ENCODE measurements at regions not wholly inside any gene's neighbourhood (a gene's known extent, or its start where the extent isn't known, plus 50 kb on each side); places are given as distances from the start of the nearest gene placed in this dataset.
"Not testable (repeated sequence)": the region's sequence is repeated elsewhere in the genome, so short reads cannot be mapped to it uniquely, and the experiment has no call there.

DNA sequence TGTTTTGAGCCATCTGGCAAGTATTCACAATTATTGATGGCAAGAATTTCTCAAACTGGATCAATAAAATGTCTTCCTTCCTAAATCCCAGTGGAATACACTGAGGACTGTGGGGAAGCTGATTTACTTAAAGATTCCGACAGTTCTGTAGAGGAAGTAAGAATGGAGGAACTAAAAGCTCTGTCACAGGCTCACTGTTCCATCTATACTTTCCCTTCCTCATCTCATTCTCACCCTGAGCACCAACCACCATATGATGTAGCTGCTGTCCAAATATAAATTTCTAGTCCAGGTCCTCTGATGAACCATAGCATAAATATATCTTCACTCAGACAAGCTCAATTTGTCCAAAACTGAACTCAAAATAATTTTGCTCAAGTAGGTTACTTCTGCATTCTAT, 49.8 kb upstream of the POMZP3 start:
- TF ChIP-seq CTCF (conservative IDR thresholded peaks at IDR 0.05; ENCODE audit: low read depth, low read length); EZH2 (IDR thresholded peaks at IDR 0.05; ENCODE audit: borderline replicate concordance, low read depth, low read length, poor library complexity, severe bottlenecking): not testable (repeated sequence)
